Calu3 (cell line): ENCODE measurements at regions not wholly inside any gene's neighbourhood (a gene's known extent, or its start where the extent isn't known, plus 50 kb on each side); places are given as distances from the start of the nearest gene placed in this dataset.

ENCODE experiments used
- BruUV-seq: library from RNA; stranded (reverse); fragments of 400-500 nt; replicated peaks from 2 replicates; lab custom pipeline; 2021; lab: Mats Ljungman, UMichigan
- CTCF ChIA-PET: fragments of 300-600 bp; sonication (Branson Sonifier 250); formaldehyde crosslinking; loops from one replicate; lab custom pipeline; 2022; ENCODE audit warnings: antibody characterized with exemption; lab: Charles Lee
- DNase-seq: peaks from one replicate; pipeline ENCODE4 v3.0.0; 2022
- H3K27ac Mint-ChIP-seq: one replicate; pipeline ENCODE4 v1.8.0; 2022; ENCODE audit warnings: mixed read lengths; ENCODE audit not compliant: unreplicated experiment
- H3K27me3 Mint-ChIP-seq: one replicate; pipeline ENCODE4 v1.8.0; 2022; ENCODE audit warnings: mixed read lengths; ENCODE audit not compliant: unreplicated experiment
- H3K36me3 Mint-ChIP-seq: one replicate; pipeline ENCODE4 v1.8.0; 2022; ENCODE audit warnings: mild to moderate bottlenecking, moderate library complexity, mixed read lengths; ENCODE audit not compliant: insufficient read depth, unreplicated experiment
- H3K4me1 Mint-ChIP-seq: one replicate; pipeline ENCODE4 v1.8.0; 2022; ENCODE audit warnings: mild to moderate bottlenecking, low read depth, mixed read lengths; ENCODE audit not compliant: unreplicated experiment
- H3K4me3 Mint-ChIP-seq: one replicate; pipeline ENCODE4 v1.8.0; 2022; ENCODE audit warnings: mild to moderate bottlenecking, low read depth, moderate library complexity, mixed read lengths; ENCODE audit not compliant: unreplicated experiment
- H3K9me3 Mint-ChIP-seq: one replicate; pipeline ENCODE4 v1.8.0; 2022; ENCODE audit warnings: low read depth, mixed read lengths; ENCODE audit not compliant: unreplicated experiment
- intact Hi-C: fragments of 100-400 bp; cut with micrococcal nuclease; formaldehyde crosslinking; loops from one replicate; pipeline ENCODE4 v1.10.0; 2022; ENCODE audit not compliant: unreplicated experiment
- TF ChIP-seq, protein P1 (sequence below): fragments of 200-600 bp; IDR thresholded peaks from one replicate; pipeline ENCODE4 v1.8.0; 2022; ENCODE audit warnings: antibody characterized with exemption; ENCODE audit not compliant: unreplicated experiment

DNA sequence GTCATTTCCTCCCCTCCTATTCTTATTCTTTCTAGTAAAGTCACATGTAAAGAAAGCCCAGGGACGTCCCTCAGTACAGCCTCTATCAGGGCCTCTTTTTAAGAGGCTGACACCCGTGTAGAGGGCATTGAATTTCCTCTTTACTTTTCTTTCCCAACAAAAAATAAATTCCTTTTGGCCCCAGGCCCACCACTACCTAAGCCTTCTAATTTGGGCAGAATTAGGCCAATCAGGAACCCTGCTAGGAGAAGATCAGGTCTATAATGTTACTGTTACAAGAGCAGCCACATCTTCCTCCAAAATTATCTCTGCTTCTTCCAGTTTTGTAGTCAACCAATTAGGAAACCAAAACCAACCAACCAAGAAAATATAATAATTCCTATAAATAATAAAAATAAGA is 189.6 kb upstream of the NREP start:
- H3K4me1 Mint-ChIP-seq = peaks cover 6% of the 10 kb centered on the region

DNA sequence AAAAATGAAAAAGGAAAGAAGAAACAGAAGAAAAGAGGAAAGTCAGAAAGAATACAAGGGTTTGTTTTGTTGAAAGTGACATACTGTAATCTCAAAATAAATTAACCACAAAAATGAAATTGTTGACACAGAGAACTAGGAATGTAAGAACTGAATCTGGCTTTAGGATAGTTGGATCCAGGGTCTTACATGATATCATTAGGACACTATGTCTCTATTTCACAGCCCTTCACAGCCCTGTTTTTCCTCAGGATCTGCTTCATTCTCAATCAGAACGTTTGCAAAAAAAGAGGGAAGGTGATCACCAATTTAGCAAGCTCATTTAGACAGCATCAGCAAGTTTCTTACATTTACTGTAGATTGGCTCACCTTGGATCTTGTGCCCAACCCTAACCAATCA is 188.5 kb upstream of the NREP start:
- peaks cover 6% of the 10 kb centered on the region for H3K4me1 Mint-ChIP-seq
- no TSS peak for BruUV-seq
- DNase-seq = no peak
- no peaks in the 10 kb centered on the region for H3K36me3 Mint-ChIP-seq
- no peaks in the 10 kb centered on the region for H3K27me3 Mint-ChIP-seq
- intact Hi-C loops = no loop called here
- no peak overlapping the region for H3K4me3 Mint-ChIP-seq
- H3K27ac Mint-ChIP-seq = no peak overlapping the region
- CTCF ChIA-PET = no interaction called here
- H3K9me3 Mint-ChIP-seq = no peaks in the 10 kb centered on the region
- TF ChIP-seq, protein P1, sequence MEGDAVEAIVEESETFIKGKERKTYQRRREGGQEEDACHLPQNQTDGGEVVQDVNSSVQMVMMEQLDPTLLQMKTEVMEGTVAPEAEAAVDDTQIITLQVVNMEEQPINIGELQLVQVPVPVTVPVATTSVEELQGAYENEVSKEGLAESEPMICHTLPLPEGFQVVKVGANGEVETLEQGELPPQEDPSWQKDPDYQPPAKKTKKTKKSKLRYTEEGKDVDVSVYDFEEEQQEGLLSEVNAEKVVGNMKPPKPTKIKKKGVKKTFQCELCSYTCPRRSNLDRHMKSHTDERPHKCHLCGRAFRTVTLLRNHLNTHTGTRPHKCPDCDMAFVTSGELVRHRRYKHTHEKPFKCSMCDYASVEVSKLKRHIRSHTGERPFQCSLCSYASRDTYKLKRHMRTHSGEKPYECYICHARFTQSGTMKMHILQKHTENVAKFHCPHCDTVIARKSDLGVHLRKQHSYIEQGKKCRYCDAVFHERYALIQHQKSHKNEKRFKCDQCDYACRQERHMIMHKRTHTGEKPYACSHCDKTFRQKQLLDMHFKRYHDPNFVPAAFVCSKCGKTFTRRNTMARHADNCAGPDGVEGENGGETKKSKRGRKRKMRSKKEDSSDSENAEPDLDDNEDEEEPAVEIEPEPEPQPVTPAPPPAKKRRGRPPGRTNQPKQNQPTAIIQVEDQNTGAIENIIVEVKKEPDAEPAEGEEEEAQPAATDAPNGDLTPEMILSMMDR = no peak

More for the DNA sequence above, 189.6 kb upstream of the NREP start:
- CTCF ChIA-PET = no interaction called here
- DNase-seq = no peak
- H3K27ac Mint-ChIP-seq = no peak overlapping the region
- H3K36me3 Mint-ChIP-seq = no peaks in the 10 kb centered on the region
- BruUV-seq = no TSS peak
- TF ChIP-seq, protein P1 = no peak
- H3K27me3 Mint-ChIP-seq = no peaks in the 10 kb centered on the region
- no peaks in the 10 kb centered on the region for H3K9me3 Mint-ChIP-seq
- intact Hi-C loops = no loop called here
- no peak overlapping the region for H3K4me3 Mint-ChIP-seq

DNA sequence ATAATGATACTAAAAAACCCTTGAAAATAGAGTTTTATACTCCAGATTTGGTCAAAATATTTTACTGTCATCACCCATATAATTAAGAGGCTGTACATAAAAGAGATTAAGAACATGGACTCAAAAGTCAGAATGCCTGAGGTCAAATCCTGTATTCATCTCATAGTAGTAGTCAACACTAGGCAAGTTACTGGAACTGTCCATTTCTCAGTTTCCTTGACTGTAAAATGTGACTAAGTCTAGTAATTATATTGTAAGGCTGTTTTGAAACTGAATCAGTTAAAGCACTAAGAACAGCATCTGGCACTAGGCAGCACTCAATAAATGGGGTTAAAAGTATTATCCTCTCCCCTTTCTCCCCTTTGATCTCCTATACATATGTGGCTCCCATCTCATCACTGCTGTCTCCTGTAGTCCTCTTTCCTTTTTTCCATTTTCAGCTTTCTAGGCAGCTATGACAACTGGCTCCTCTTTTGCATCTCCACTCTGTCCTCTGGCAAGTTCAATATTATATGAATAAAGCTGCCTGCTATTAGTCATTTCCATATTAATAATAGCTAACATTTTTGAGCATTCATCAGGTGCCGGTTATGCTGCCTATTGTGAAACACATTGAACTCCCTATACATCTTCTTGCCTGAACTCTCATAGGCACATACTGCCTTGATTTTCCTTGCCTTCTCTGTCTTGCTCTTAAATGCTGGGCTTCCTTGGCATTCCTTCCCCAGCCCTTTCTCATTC is 185.8 kb upstream of the NREP start:
- no peak overlapping the region for H3K4me3 Mint-ChIP-seq
- H3K27ac Mint-ChIP-seq = no peak overlapping the region
- TF ChIP-seq, protein P1 = no peak
- H3K27me3 Mint-ChIP-seq = no peaks in the 10 kb centered on the region
- BruUV-seq = no TSS peak
- intact Hi-C loops = no loop called here
- no peak for DNase-seq
- peaks cover 2% of the 10 kb centered on the region for H3K9me3 Mint-ChIP-seq
- peaks cover 6% of the 10 kb centered on the region for H3K4me1 Mint-ChIP-seq
- CTCF ChIA-PET = no interaction called here
- no peaks in the 10 kb centered on the region for H3K36me3 Mint-ChIP-seq

DNA sequence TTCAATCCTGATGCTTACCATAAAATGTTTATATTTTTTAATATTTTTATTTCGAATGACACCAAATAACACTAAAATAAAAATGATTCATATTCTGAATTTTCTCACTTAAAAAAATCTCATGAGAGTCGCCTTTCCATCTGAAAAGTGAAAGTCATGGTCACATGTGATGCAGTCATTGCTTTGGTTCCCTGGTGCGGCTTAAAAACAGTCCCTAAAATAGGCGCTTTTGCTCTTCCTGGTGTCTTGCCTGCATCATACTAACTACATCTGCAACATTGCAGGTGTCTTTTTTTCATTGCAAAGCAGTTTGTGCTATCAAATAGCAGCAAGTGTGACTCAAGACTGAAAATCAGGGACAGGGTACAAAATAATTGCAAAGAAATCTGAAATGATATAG is 185.2 kb upstream of the NREP start:
- CTCF ChIA-PET = no interaction called here
- Mint-ChIP-seq H3K27me3 (no peaks in the 10 kb centered on the region), H3K4me1 (peaks cover 6% of the 10 kb centered on the region), H3K36me3 (no peaks in the 10 kb centered on the region), H3K9me3 (peaks cover 5% of the 10 kb centered on the region), H3K27ac (no peak overlapping the region), H3K4me3 (no peak overlapping the region)
- no TSS peak for BruUV-seq
- intact Hi-C loops = no loop called here
- DNase-seq = no peak
- TF ChIP-seq, protein P1 = no peak
